Left kidney (tissue), 1 donor: ENCODE measurements at regions not wholly inside any gene's neighbourhood (a gene's known extent, or its start where the extent isn't known, plus 50 kb on each side); places are given as distances from the start of the nearest gene placed in this dataset.

Source experiments
- DNase-seq: peaks from one replicate; pipeline ENCODE4 v3.0.0-alpha.2; 2013

GRCh38 chr6:142561511-142562265, 259.9 kb downstream of the ADGRG6 start:
- DNase-seq, result no peak

DNA sequence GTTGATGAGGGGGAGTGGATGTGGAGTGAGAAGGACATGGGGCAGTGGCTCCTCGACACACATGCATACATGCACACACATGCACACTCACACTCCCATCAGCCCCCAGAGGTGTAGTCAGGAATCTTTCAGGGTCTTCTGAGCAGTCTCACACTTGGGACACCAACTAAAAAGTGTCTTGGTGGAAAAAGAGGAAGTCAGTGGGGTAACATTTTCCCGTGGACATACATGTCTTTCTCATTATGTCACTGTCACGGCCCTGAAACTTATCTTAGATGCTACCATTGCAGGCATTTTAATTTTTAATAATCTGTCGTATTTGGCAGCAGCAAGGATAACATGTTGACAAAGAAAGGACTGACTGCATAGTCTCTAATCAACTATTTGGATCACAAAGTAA, 261.1 kb downstream of the ADGRG6 start:
- DNase-seq, result no peak

DNA sequence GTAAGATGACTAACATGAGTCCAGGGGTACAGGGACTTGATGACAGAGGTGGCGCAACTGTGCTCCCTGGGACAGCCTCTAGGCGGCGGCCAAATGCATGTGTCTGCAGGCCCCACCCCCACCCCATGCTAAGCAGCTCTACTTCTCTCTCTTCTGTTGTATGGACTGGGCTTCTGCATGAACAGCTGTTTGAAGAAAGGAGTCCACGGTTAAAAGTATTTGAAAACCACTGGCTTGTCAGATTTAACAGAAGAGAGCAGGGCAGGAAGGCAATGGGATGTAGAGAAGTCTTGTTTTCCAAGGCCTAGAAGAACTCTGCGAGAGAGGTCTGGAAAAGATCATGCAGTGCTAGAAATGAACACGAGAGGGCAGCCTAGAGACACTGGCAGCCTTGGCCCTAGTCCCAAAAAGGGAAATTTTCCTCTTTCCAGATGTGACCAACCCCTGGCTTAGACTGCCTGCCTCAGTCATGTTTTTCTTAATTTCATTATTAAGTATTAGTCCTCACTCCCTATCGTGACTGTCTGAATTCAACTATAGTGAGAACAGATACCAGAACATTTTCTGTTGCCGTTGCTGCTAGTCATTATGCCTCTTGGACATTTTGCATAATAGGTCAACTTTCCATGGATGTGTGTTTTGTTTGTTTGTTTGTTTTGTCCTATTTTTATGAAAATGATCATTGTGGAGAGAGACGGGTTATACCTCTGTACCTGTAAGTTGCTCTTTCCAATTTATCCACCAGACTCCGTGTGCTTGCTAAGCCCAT, 265.0 kb downstream of the ADGRG6 start:
- peak; percentile 62 for DNase-seq

DNA sequence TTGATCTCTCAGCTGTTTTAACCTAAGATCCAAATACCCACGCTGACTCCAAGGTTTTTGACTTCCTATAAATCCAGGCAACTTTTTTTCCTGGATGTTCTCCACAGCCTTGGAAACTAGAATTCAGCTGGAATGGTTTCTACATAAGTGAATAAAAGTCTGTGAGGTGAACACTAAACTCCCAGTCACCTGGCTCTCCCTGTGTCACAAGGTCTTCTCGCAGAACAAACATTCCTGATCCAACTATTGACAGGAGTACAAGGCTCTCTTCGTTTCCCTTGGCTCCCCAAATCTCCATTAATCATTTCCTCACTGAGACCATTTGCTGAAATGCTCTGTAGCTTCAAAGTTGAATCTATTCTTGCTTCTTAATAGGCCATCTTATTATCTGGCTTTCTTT, 265.7 kb downstream of the ADGRG6 start:
- no peak for DNase-seq

- DNase-seq, result no peak
Measured at GRCh38 chr6:142568857-142569597, 267.2 kb downstream of the ADGRG6 start.

GRCh38 chr6:142569676-142570075, 267.9 kb downstream of the ADGRG6 start:
- DNase-seq, result no peak

- no peak for DNase-seq
Measured at GRCh38 chr6:142570221-142570671, 268.4 kb downstream of the ADGRG6 start.

DNA sequence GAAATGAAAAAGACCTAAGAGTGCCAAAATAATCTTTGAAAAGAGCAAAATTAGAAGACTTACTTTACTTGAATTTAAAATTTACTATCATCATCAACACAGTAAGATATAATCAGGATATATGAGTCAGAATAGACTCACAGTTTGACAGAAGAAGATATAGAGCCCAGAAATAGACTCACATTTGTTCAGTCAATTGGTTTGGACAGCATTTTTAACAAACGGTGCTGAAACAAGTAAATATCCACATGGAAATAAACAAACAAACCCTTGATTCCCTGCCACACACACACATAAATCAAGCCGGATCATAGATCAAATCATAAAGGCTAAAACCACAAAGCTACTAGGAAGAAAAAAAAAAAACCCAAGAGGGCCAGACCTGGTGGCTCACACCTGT, 291.1 kb downstream of the ADGRG6 start:
- no peak for DNase-seq

- no peak for DNase-seq
Measured at GRCh38 chr6:142597836-142598235, 296.0 kb downstream of the ADGRG6 start.

DNA sequence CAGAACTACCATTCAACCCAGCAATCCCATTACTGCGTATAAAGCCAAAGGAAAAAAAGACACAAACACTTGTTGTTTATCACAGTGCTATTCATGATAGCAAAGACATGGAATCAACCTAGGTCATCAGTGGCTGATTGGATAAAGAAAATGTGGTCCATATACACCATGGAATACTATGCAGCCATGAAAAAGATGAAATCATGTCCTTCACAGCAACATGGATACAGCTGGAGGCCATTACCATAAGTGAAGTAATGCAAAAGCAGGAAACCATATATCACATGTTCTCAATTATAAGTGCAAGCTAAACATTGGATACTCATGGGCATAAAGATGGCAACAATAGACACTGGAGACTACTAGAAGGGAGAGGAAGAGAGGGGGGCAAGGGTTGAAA, 299.6 kb downstream of the ADGRG6 start:
- no peak for DNase-seq

DNA sequence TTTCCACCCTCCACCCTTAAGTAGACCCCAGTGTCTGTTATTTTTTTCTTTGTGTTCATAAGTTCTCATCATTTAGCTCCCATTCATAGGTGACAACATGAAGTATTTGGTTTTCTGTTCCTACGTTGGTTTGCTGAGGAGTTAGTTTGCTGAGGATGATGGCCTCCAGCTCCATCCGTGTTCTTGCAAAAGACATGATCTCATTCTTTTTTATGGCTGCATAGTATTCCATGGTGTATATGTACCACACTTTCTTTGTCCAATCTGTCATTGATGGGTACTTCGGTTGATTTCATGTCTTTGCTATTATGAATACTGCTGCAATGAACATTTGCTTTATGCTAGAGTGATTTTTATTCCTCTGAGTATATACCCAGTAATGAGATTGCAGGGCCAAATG, 301.2 kb downstream of the ADGRG6 start:
- DNase-seq, result no peak

DNA sequence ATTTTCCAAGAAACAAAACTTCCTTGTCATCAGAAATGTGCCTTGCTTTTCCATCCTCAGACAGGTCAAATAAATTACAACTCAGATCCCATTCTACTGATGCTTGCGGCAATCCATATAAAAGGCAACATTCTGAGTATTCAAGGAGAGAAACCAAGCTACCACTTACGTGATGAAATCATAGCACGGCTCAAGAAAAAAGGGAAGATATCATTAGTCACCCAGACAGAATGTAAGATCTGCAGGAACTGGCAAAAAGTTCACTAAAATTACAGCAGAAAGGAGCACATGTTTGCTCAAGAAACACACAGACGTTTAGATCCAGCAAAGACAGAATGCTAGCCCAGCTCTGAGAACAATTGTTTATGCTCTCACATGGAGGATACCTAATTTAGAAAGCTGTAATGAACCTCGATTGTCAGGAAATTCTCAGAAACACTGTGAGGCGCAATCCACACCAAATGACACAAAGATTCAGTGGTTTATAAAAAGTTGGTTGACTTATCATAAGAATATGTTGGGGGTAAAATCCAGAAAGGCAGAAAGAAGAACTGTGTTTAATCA, 304.2 kb downstream of the ADGRG6 start:
- no peak for DNase-seq

DNA sequence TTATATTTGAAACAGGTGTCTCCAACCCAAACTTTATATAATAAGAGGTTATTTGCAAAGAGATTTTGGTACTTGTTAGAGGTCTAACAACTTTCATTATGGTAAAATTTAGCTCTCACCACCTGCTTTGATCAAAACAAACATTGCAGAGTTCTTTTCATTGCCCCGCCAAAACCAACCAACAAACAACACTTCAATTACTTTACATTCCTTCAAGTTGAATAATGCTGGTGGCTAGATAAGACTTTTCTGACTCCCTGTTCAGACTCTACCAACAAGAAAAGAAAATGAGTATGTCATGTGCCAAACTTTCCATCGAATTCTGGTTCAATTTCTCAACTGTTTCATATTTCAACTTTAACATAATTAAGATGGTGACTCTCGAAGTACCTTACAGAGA, 311.1 kb downstream of the ADGRG6 start:
- DNase-seq, result no peak

- no peak for DNase-seq
Measured at GRCh38 chr6:142613981-142614380, 312.2 kb downstream of the ADGRG6 start.

DNA sequence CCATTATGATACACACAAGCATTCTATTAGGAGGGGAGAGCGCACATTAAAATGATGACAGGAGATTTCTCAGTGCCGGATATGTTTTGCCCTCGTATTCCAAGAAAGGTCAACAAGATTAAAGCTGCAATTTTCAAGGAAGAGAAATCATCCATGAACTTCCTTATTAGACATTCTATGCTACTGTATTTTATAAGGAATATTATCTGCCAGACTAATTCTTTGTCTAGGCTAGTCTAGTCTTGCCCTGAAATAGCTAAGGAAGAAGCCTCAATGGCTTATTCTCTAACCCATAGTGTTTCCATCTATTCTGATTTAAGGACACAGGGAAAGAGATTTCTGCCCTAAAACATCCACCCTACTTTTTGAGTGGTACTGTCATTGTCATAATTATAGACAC, 315.4 kb downstream of the ADGRG6 start:
- no peak for DNase-seq

DNA sequence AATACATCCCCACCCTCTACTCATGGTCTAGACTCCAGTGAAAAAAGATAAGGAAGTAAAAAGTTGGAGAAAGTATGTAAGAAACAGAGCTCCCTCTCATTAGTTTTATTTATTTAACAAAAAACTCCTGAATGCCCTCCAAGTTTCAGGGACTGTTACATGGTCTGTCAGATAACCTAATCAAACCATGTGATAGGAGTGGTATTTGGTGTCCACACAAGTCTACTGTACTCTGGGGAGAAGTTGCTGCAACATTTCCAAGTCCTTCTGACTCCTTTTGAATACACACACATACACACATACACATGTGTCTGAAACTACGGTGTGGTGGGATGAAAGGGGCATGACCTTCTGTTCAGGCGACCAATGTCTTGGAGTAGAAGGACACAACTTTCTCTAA, 320.0 kb downstream of the ADGRG6 start:
- DNase-seq, result no peak

DNA sequence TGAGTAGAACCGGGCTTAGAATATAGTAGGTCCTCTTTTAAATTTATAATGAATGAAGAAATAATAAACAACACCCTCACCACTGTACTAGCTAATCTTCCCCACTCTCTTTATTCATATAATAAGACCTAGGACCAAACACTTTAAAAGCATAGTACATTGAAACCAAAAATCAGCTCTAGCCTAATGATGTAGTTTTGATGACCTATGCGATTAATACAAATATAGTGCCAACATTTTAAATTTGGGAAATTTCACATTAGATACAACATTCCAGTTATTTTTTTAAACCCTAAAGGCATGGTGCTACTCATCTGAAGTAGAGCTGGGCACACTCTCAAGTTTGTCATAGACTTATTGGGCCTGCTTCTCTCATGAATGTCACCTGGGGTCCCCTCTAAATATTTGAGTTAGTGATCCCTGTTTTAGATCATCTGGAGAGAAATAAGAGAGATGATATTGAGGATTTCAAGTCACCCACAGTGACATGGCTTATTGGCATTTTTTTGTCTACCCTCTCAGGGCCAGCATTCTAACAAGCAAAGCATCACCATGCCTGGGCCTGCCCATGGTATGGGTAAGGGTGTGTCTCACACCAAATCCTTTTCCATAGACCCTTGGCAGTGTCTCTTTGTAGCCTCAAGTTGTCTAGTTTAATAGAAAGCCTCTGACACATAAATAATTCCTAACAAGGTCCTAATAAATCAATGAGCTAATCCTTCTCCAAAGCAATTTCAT, 319.8 kb downstream of the HIVEP2 start:
- no peak for DNase-seq

- DNase-seq, result no peak
Measured at GRCh38 chr6:142627474-142627873, 317.5 kb downstream of the HIVEP2 start.

DNA sequence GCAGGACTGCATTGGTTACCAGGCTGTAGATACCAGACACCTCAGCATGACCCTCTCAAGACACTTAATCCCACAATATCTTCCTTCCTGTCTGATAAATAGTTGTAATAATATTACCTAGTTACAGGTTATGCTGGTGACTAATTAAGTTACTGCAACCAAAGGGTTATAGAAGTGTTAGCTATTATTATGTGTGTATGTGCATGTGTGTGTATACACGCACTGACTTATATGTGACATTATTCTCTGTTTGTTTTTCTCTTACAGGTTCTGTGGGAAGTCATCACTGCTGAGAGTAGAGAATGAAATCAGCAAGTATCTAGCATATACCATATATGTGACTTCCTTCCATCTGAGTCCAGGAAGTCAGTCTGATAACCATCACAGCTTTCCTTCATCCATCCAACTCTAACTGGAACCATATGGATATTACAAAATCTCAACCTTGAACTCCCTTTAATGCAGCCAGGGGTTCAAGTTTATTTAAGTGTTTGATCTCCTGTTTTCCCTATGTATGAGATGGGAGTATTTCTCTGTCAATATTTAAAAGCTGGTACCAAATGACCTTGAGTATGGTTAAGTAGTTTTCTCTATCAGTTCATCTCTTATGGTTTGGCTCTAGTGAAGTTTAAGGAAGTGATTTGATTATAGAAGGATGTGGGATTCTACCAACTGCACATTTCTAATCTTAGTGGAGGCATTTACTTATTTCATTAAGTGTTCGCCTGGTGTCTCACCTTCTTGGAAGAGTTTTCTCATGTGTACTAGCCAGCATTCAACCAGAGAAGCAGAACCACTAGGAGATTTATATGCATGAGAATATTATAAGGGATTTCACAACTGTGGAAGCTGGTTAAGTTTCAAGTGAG, 313.2 kb downstream of the HIVEP2 start:
- DNase-seq, result no peak

DNA sequence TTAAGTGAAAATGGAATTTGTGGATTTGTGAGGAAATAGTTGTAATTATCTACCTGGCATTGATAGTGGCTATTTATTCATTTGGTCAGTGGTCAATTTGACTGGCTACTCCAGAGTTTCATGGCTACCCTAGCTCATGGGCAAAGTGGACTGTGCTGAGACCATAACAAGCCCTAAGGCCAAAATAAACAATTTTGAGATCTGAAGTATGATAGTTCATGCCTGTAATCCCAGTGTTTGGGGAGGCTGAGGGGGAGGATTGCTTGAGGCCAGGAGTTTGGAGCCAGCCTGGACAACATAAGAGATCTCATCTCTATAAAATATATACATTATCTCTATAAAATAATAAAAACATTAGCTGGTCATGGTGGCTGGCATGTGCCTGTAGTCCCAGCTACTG, 311.7 kb downstream of the HIVEP2 start:
- DNase-seq, result no peak

DNA sequence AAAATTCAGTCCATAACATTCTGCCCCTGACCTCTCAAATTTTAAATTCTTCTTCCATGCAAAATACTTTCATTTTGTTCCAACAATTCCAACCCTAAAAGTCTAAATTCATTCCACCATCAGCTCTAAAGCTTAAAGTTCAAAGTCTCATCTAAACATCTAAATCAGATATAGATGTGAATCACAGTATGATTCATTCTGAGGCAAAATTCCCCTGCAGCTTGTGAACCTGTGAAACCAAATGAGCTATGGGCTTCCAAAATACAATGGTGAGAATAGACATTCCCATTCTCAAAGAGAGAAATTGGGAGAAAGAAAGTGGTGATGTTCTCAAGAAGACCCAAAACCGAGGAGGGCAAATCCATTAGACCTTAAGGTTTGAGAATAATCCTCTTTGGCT, 309.8 kb downstream of the HIVEP2 start:
- DNase-seq, result no peak
